ENCODE measurements at regions not wholly inside any gene's neighbourhood (a gene's known extent, or its start where the extent isn't known, plus 50 kb on each side); places are given as distances from the start of the nearest gene placed in this dataset.

GRCh38 chr1:71153826-71154225 is 73.0 kb upstream of the ZRANB2 start:
- TF ChIP-seq CTCF (IDR thresholded peaks at IDR 0.05) (no peak), POLR2A (IDR thresholded peaks at IDR 0.05) (no peak)
